HG03571 (cell line): ENCODE measurements at regions not wholly inside any gene's neighbourhood (a gene's known extent, or its start where the extent isn't known, plus 50 kb on each side); places are given as distances from the start of the nearest gene placed in this dataset.

ENCODE experiments used
- ATAC-seq: cut with Tn5 transposase; IDR thresholded peaks from one replicate; pipeline ENCODE4 v1.9.1; 2021; ENCODE audit not compliant: unreplicated experiment

- no peak for ATAC-seq
Measured at GRCh38 chr10:35726846-35727245, 84.8 kb upstream of the FZD8 start.

GRCh38 chr10:35723992-35724391, 81.9 kb upstream of the FZD8 start:
- no peak for ATAC-seq

DNA sequence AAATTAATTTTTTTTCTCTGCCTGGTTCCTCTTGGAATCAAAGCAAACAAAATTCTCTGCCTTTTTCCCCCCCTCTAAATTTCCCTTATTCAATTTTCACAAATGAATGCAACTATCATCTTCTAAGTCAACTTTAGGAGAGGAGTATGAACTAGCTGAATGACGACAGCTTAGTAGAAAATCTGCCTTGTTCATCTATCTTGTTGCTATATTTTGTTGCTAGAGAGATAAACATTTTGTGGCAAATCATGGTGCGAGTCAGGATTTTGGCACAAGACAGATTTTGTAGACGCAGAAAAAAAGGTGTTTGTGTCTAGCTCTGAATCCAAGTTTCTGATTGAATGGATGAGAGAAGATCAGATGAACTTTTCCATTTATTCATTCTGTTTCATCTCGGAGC, 81.0 kb upstream of the FZD8 start:
- no peak for ATAC-seq

- ATAC-seq, result no peak
Measured at GRCh38 chr10:35722636-35723035, 80.5 kb upstream of the FZD8 start.

DNA sequence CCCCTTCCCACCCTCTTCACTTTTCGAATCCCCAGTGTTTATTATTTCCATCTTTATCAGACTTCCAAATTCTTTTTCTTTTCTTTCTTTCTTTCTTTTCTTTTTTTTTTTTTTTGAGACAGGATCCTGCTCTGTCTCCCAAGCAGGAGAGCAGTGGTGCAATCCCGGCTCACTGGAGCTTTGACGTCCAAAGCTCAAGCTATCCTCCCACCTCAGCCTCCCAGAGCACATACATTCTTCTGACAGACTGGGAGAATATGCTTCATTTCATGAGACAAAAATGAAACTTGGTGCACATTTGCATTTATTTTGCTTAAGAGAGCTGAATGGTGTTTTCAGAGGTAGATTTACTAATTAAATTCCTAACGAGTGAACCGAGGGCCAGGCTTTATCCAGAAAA, 80.1 kb upstream of the FZD8 start:
- ATAC-seq, result no peak

GRCh38 chr10:35720366-35720765, 78.3 kb upstream of the FZD8 start:
- no peak for ATAC-seq

- ATAC-seq, result no peak
Measured at GRCh38 chr10:35716776-35717175, 74.7 kb upstream of the FZD8 start.

- ATAC-seq, result no peak
Measured at GRCh38 chr10:35712486-35712885, 70.4 kb upstream of the FZD8 start.

- no peak for ATAC-seq
Measured at GRCh38 chr10:35711615-35712411, 69.7 kb upstream of the FZD8 start.

DNA sequence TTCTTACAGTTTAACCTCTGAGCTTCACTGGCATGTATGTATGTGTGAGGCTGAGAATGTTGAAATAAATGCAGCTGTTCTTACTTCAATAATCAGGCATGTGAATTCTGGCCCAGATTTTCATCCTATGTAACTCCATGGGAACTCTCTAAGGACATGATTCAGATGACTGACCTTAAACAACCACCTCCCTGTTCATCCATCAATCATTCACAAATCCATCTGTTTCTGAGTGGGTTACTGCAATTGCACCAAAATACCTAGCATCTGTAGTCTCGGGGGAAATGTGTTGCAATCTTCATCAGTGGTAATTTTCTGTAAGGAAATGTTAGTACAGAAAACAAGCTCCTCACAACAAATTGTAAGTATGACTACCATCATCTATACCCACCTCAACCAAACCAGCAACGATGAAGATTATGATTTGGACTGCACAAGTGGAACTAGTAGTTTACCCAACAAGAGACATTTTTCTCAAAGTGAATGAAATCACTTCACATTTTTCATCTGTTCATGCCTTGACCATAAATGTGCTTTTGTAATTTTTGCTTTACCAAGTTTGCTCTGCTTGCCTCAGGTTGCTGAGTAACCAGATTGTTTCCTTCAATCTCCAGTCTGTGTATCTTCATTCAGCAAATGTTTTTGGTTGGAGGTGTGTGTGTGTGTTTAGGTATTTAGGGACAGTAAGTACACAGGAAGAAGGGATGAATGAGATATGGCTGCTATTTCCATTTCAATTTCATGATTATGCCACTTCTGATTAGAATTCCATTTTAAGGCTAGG, 65.7 kb upstream of the FZD8 start:
- no peak for ATAC-seq

DNA sequence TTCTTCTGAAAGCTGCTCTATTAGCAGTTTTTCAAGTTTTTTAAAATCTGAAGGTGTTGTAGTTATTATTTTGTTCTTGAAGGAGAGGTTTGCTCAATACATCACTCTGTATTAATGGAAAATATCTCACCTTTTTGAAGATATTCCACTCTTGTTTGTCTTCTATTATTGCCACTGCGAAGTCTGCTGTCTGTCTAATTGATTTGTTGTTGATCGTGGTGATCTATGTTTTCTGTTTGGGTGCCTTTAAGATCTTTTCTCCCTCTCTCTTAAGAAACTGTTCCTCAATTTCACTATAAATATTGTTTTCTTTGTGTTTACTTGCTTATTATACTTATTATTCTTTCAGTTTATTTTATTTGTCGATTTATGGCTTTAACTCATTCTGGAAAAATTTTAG, 64.9 kb upstream of the FZD8 start:
- ATAC-seq, result no peak

GRCh38 chr10:35705671-35706070, 63.6 kb upstream of the FZD8 start:
- no peak for ATAC-seq

DNA sequence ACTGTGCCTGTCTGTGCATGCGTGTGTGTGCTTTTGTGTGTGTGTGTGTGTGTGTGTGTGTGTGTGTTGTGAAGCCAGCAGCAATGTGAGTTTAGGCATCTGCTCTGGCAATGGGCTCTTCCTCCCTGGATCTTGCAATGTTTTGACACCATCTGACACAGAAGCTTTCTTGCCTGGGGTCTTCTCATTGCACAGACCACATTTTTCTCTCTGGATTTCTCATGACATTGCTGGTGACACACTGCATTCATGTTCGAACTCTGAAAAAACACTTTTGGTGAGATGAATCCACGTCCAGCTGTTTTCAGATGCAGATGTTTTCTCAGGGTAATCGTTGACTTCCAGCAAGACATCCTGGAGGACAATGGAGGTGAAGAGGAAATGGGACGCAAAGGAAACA, 63.0 kb upstream of the FZD8 start:
- no peak for ATAC-seq

GRCh38 chr10:35704401-35704800, 62.3 kb upstream of the FZD8 start:
- no peak for ATAC-seq

DNA sequence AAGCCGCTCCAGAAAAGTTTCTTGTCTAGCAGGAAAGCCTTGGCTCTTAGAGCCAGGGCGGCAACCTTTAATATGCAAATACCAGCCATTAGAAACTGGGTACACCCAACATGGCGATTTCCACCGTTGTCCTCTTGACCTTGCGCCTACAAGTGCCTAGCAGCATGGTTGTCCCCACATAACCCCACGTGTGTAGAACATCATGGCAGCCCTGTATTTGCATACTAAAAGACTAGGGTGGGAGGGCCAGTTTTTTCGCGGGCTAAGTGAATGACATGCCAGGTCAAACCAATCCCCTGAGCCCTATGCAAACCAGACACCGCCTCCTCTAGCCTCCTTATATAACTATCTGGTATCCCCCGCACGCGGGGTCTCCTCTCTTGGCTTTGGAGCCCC, 58.4 kb upstream of the FZD8 start:
- no peak for ATAC-seq

DNA sequence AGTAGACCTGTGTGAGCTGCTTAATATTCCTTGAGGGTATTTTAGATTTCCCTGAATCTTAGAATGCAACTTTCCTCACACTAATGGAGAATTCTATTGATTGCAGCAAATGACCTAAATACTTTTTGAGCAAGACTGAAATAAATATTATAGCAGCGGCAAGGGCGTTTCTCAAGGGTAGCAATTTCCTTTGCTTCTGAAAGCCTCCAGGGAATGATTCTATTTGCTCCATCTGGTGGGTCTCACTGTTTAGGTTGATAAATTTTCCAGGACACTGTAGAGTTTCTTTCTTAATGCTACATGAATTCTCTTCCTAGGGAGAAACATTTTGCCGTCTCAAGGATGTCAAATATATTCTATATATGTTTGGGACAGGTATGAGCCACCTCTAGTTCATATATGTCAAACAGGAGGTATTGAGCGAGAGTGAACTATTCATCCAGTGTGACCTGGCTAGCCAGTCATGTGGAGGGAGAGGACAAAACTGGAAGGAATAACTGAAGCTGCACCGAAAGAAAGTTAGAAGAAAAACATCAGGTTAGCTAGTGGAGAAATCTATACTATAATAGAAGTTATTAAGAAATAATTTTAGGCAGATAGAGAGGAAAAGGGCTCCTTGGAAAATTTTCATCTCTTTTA, 57.9 kb upstream of the FZD8 start:
- no peak for ATAC-seq

DNA sequence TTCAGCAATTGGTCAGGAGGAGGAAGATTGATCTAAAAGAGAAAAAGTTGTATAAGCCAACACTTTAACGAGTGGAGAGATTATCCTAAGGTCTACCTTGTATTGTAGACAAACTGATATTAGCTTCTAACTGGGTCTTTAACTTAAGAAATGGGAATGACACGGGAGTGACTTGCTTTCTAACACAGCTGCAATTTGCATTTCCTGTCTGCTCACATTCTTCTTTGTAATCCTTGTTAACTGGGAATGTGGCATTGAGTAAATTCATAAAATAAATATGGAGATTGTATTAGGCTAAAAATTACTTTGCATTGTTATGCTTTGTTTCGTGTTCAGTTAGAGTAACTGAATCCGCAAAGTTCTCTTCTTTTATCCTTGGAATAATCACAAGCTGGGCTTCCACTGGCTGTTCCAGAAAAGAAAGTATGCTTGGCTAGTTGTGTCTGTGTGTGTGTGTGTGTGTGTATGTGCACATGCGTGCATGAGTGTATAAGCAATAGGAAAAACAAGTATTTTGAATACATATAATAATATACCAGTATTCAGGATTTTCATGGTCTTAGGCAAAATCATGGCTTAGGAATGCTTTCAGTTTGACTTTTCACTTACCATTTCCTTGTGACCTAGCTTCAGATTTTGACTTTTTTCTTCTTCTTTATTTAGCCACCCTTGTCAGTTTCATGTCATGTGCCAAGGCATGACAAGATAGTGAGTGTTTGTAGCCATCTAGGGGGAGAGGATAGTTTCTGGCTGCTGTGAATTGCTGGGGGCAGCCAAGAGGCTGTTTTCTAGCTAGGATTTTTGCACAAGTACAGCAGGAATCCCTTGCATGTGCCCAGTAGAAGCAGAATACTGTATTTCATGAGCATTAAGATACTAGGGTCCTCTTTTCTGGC, 54.5 kb upstream of the FZD8 start:
- ATAC-seq, result no peak

DNA sequence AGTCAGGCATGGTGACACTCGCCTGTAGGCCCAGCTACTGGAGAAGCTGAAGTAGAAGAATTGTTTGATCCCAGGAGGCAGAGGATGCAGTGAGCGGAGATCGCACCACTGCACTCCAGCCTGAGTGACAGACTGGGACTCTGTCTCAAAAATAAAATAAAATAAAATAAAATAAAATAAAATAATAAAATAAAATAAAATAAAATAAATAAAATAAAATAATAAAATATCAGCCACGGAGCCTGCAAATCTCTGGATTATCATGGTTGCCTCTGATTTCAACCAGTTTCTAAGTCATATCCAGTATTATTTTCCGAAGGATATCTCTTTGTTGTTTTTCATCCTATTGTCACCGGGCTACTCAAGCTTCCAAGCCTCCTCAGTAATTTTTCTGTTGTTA, 51.7 kb upstream of the FZD8 start:
- ATAC-seq, result no peak
